ENCODE measurements at regions not wholly inside any gene's neighbourhood (a gene's known extent, or its start where the extent isn't known, plus 50 kb on each side); places are given as distances from the start of the nearest gene placed in this dataset.

DNA sequence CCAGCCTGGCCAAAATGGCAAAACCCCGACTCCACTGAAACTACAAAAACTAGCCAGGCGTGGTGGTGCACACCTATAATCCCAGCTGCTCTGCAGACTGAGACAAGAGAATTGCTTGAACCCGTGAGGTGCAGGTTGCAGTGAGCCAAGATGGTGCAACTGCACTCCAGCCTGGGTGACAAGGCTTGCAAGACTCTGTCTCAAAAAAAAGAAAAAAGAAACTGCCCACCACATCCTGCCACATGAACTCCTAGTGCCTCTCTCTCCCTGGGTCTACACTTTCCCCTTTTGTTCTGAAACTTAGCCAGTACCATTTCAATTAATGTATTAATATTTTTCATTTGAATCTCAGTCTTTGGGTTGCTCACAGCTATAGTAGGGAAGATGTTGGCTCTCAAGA lies 192.2 kb upstream of the MME start:
- TF ChIP-seq, protein P1, sequence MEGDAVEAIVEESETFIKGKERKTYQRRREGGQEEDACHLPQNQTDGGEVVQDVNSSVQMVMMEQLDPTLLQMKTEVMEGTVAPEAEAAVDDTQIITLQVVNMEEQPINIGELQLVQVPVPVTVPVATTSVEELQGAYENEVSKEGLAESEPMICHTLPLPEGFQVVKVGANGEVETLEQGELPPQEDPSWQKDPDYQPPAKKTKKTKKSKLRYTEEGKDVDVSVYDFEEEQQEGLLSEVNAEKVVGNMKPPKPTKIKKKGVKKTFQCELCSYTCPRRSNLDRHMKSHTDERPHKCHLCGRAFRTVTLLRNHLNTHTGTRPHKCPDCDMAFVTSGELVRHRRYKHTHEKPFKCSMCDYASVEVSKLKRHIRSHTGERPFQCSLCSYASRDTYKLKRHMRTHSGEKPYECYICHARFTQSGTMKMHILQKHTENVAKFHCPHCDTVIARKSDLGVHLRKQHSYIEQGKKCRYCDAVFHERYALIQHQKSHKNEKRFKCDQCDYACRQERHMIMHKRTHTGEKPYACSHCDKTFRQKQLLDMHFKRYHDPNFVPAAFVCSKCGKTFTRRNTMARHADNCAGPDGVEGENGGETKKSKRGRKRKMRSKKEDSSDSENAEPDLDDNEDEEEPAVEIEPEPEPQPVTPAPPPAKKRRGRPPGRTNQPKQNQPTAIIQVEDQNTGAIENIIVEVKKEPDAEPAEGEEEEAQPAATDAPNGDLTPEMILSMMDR (IDR thresholded peaks at IDR 0.05; ENCODE audit: low read depth, low read length): no peak
- TF ChIP-seq EZH2phosphoT487 (IDR thresholded peaks at IDR 0.05; ENCODE audit: low read depth): no peak
